ENCODE measurements at regions not wholly inside any gene's neighbourhood (a gene's known extent, or its start where the extent isn't known, plus 50 kb on each side); places are given as distances from the start of the nearest gene placed in this dataset.
"Not testable (repeated sequence)": the region's sequence is repeated elsewhere in the genome, so short reads cannot be mapped to it uniquely, and the experiment has no call there.

GRCh38 chr4:64766565-64766964, 357.3 kb upstream of the TECRL start:
- DNase-seq (ENCODE audit: low spot score) (no peak), ATAC-seq (ENCODE audit: insufficient number of reproducible peaks, low FRiP score, low read depth) (no peak)
- no peaks in the 10 kb centered on the region for H3K27me3 ChIP-seq (replicated peaks; ENCODE audit: insufficient read depth)
- no peak overlapping the region for H3K4me3 ChIP-seq
- no peak overlapping the region for H3K27ac ChIP-seq
- no peaks in the 10 kb centered on the region for H3K4me1 ChIP-seq (ENCODE audit: control insufficient read depth in 1 of 2, low read depth in 2 of 2)
- H3K9me3 ChIP-seq: no peaks in the 10 kb centered on the region
- TF ChIP-seq CTCF (IDR thresholded peaks at IDR 0.05): no peak
- no peaks in the 10 kb centered on the region for H3K36me3 ChIP-seq

- Histone ChIP-seq H3K4me1 (ENCODE audit: control insufficient read depth in 1 of 2, low read depth in 2 of 2) (no peaks in the 10 kb centered on the region), H3K4me3 (no peak overlapping the region), H3K27ac (no peak overlapping the region), H3K27me3 (replicated peaks; ENCODE audit: insufficient read depth) (no peaks in the 10 kb centered on the region), H3K9me3 (no peaks in the 10 kb centered on the region), H3K36me3 (no peaks in the 10 kb centered on the region)
- ATAC-seq (ENCODE audit: insufficient number of reproducible peaks, low FRiP score, low read depth) (no peak), DNase-seq (ENCODE audit: low spot score) (no peak)
- TF ChIP-seq CTCF (IDR thresholded peaks at IDR 0.05): no peak
These were observed 346.8 kb upstream of the TECRL start for GRCh38 chr4:64756016-64756415.

GRCh38 chr4:64747919-64748715, 338.9 kb upstream of the TECRL start:
- Histone ChIP-seq H3K4me3 (no peak overlapping the region), H3K27ac (no peak overlapping the region), H3K36me3 (no peaks in the 10 kb centered on the region), H3K9me3 (no peaks in the 10 kb centered on the region), H3K27me3 (replicated peaks; ENCODE audit: insufficient read depth) (no peaks in the 10 kb centered on the region), H3K4me1 (ENCODE audit: control insufficient read depth in 1 of 2, low read depth in 2 of 2) (no peaks in the 10 kb centered on the region)
- DNase-seq (ENCODE audit: low spot score) (no peak), ATAC-seq (ENCODE audit: insufficient number of reproducible peaks, low FRiP score, low read depth) (no peak)
- TF ChIP-seq CTCF (IDR thresholded peaks at IDR 0.05): no peak

- Histone ChIP-seq H3K27me3 (replicated peaks; ENCODE audit: insufficient read depth) (no peaks in the 10 kb centered on the region), H3K4me1 (ENCODE audit: control insufficient read depth in 1 of 2, low read depth in 2 of 2) (no peaks in the 10 kb centered on the region), H3K9me3 (no peaks in the 10 kb centered on the region), H3K4me3 (no peak overlapping the region), H3K27ac (no peak overlapping the region), H3K36me3 (no peaks in the 10 kb centered on the region)
- TF ChIP-seq CTCF (IDR thresholded peaks at IDR 0.05): no peak
- ATAC-seq (ENCODE audit: insufficient number of reproducible peaks, low FRiP score, low read depth) (no peak), DNase-seq (ENCODE audit: low spot score) (no peak)
These were observed 329.0 kb upstream of the TECRL start for GRCh38 chr4:64738240-64738639.

GRCh38 chr4:64737854-64738138, 328.5 kb upstream of the TECRL start:
- ATAC-seq (ENCODE audit: insufficient number of reproducible peaks, low FRiP score, low read depth); H3K36me3 ChIP-seq; H3K4me1 ChIP-seq (ENCODE audit: control insufficient read depth in 1 of 2, low read depth in 2 of 2); DNase-seq (ENCODE audit: low spot score); H3K27ac ChIP-seq; H3K4me3 ChIP-seq; H3K9me3 ChIP-seq; H3K27me3 ChIP-seq (replicated peaks; ENCODE audit: insufficient read depth): not testable (repeated sequence)

Measured in thoracic aorta (tissue), 2 donors.